SU-DHL-6 (cell line): ENCODE measurements at regions not wholly inside any gene's neighbourhood (a gene's known extent, or its start where the extent isn't known, plus 50 kb on each side); places are given as distances from the start of the nearest gene placed in this dataset.

Source experiments
- H2AFZ ChIP-seq: fragments of 200-600 bp; sonication (generic); 2 replicates; pipeline ENCODE4 v1.6.1; 2014; ENCODE audit warnings: low read depth, mild to moderate bottlenecking, moderate library complexity, mixed read lengths, antibody characterized with exemption, low read length; ENCODE audit not compliant: severe bottlenecking
- H3F3A ChIP-seq: fragments of 200-600 bp; shearing (Covaris generic); 2 replicates; pipeline ENCODE4 v1.6.0; 2016; ENCODE audit warnings: antibody characterized with exemption, mild to moderate bottlenecking; ENCODE audit not compliant: insufficient read depth
- H3K27ac ChIP-seq: fragments of 200-600 bp; sonication (generic); 2 replicates; pipeline ENCODE4 v1.5.1; 2016; ENCODE audit warnings: low read depth, mild to moderate bottlenecking, low read length, moderate library complexity, mixed read lengths
- H3K27me3 ChIP-seq: fragments of 200-600 bp; sonication (generic), shearing (Covaris generic); 2 replicates; pipeline ENCODE4 v1.6.0; 2014; ENCODE audit warnings: mild to moderate bottlenecking, low read length
- H3K36me3 ChIP-seq: fragments of 200-600 bp; sonication (generic); 2 replicates; pipeline ENCODE4 v1.6.1; 2014; ENCODE audit warnings: mild to moderate bottlenecking, low read length, mixed read lengths
- H3K4me2 ChIP-seq: fragments of 300-600, 200-600 bp; shearing (Covaris generic), sonication (generic); 2 replicates; pipeline ENCODE4 v1.6.0; 2014; ENCODE audit warnings: low read length, low read depth, mild to moderate bottlenecking; ENCODE audit not compliant: poor library complexity, severe bottlenecking
- H3K4me3 ChIP-seq: fragments of 200-600 bp; sonication (generic); 2 replicates; pipeline ENCODE4 v1.5.1; 2014; ENCODE audit warnings: antibody characterized with exemption, low read length, mild to moderate bottlenecking, mixed read lengths; ENCODE audit not compliant: insufficient read depth, poor library complexity, severe bottlenecking
- H3K79me2 ChIP-seq: fragments of 200-600 bp; sonication (generic); 2 replicates; pipeline ENCODE4 v1.6.1; 2014; ENCODE audit warnings: mild to moderate bottlenecking, low read length, moderate library complexity; ENCODE audit not compliant: insufficient read depth
- H3K9ac ChIP-seq: fragments of 200-600 bp; sonication (generic); 2 replicates; pipeline ENCODE4 v1.7.0; 2014; ENCODE audit warnings: mild to moderate bottlenecking, low read length
- H3K9me2 ChIP-seq: fragments of 200-600 bp; sonication (generic); replicated peaks from 2 replicates; pipeline ENCODE4 v1.6.1; 2014; ENCODE audit warnings: low read length; ENCODE audit not compliant: insufficient read depth
- H3K9me3 ChIP-seq: fragments of 200-600 bp; sonication (generic); 2 replicates; pipeline ENCODE4 v1.6.1; 2014; ENCODE audit warnings: low read length, mixed read lengths; ENCODE audit not compliant: insufficient read depth
- H4K20me1 ChIP-seq: fragments of 200-600 bp; sonication (generic); 2 replicates; pipeline ENCODE4 v1.6.1; 2014; ENCODE audit warnings: low read depth, mild to moderate bottlenecking, antibody characterized with exemption, low read length, moderate library complexity, mixed read lengths
- EZH2phosphoT487 ChIP-seq: fragments of 200-600 bp; sonication (generic), shearing (Covaris generic); conservative IDR thresholded peaks from 2 replicates; pipeline ENCODE4 v1.6.1; 2018; ENCODE audit warnings: mild to moderate bottlenecking, antibody characterized with exemption, low read length, moderate library complexity, mixed read lengths
- TF ChIP-seq, protein P1 (sequence below): fragments of 200-600 bp; sonication (generic); IDR thresholded peaks from one replicate; pipeline ENCODE4 v1.5.1; 2017; ENCODE audit warnings: antibody characterized with exemption, mild to moderate bottlenecking, low read length, moderate library complexity; ENCODE audit not compliant: insufficient read depth, poor library complexity, severe bottlenecking

DNA sequence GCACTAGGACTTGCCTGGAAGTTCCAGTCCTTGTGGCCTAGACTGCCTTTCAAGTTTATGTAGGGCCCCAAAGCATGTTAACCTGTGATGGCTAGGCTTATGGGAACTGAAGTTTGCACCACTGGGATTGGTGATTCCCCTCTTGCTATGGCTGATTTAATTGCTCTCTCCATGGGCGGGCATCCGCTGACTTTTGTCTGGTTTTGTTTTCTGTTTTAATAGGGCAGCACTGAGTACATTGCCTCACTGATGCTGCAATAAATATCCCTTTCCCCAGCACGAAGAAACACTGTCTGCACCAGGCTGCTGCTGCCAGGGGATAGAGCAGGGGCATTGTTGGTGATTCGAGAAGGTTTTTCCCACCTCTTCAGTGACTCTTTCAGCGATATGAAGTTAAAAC, 73.3 kb upstream of the PDE4B start:
- Histone ChIP-seq H3K79me2 (no peaks in the 10 kb centered on the region), H3K27ac (no peak overlapping the region), H3K9me3 (no peaks in the 10 kb centered on the region), H3K9me2 (no peaks in the 10 kb centered on the region), H3K9ac (no peak overlapping the region), H3F3A (no peaks in the 10 kb centered on the region), H2AFZ (no peak overlapping the region), H3K4me3 (no peak overlapping the region), H3K27me3 (no peaks in the 10 kb centered on the region), H3K36me3 (no peaks in the 10 kb centered on the region), H3K4me2 (no peak overlapping the region), H4K20me1 (no peaks in the 10 kb centered on the region)
- TF ChIP-seq, protein P1, sequence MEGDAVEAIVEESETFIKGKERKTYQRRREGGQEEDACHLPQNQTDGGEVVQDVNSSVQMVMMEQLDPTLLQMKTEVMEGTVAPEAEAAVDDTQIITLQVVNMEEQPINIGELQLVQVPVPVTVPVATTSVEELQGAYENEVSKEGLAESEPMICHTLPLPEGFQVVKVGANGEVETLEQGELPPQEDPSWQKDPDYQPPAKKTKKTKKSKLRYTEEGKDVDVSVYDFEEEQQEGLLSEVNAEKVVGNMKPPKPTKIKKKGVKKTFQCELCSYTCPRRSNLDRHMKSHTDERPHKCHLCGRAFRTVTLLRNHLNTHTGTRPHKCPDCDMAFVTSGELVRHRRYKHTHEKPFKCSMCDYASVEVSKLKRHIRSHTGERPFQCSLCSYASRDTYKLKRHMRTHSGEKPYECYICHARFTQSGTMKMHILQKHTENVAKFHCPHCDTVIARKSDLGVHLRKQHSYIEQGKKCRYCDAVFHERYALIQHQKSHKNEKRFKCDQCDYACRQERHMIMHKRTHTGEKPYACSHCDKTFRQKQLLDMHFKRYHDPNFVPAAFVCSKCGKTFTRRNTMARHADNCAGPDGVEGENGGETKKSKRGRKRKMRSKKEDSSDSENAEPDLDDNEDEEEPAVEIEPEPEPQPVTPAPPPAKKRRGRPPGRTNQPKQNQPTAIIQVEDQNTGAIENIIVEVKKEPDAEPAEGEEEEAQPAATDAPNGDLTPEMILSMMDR: no peak
- no peak for TF ChIP-seq EZH2phosphoT487

DNA sequence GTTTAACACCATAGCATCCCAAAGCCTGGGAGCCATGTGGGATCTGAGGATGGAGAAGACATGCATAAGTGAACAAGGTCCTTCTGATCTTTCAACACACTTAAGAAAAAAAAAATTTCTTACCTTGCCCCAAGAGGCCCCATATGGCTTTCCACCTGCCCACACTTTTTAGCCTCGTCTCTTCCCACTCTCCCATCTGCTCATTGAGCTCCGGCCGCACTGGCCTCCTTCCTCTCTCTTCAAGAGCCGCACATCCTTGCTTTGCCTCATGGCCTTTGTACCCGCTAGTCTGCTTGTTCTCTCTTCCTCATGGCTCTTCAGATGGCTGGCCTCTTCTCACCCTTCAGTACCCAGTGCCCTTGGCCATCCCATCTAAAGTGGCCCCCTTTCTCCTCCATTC, 70.2 kb upstream of the PDE4B start:
- no peak for TF ChIP-seq EZH2phosphoT487
- TF ChIP-seq, protein P1: no peak
- no peaks in the 10 kb centered on the region for H4K20me1 ChIP-seq
- no peaks in the 10 kb centered on the region for H3K9me2 ChIP-seq
- H3K4me2 ChIP-seq: no peak overlapping the region
- H3K27ac ChIP-seq: no peak overlapping the region
- H3K79me2 ChIP-seq: no peaks in the 10 kb centered on the region
- H3F3A ChIP-seq: no peaks in the 10 kb centered on the region
- H3K9me3 ChIP-seq: no peaks in the 10 kb centered on the region
- H3K4me3 ChIP-seq: no peak overlapping the region
- no peak overlapping the region for H3K9ac ChIP-seq
- H3K27me3 ChIP-seq: no peaks in the 10 kb centered on the region
- H2AFZ ChIP-seq: no peak overlapping the region
- H3K36me3 ChIP-seq: no peaks in the 10 kb centered on the region

DNA sequence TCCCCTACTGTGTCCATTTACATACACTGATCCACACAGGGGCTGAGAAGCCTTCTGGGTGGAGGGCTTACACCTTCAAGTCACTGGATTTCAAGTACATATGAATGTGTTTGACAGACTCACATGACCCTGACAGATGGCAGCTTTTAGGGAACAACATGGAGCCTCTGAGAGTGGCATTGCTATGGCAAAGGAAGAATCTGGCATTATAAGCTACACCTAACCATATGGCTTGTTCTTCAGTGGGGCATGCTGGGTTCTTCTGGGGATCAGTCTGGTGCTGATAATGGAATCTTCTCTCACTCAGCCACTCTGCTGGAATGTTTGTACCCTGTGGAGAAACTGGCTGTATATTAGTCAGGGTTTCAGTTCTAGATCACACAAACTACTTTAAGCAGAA, 68.5 kb upstream of the PDE4B start:
- Histone ChIP-seq H3K4me3 (no peak overlapping the region), H4K20me1 (no peaks in the 10 kb centered on the region), H3K9me3 (no peaks in the 10 kb centered on the region), H3K27me3 (no peaks in the 10 kb centered on the region), H3K27ac (no peak overlapping the region), H3K79me2 (no peaks in the 10 kb centered on the region), H3F3A (no peaks in the 10 kb centered on the region), H3K36me3 (no peaks in the 10 kb centered on the region), H2AFZ (no peak overlapping the region), H3K9ac (no peak overlapping the region), H3K4me2 (no peak overlapping the region), H3K9me2 (no peaks in the 10 kb centered on the region)
- TF ChIP-seq EZH2phosphoT487: no peak
- TF ChIP-seq, protein P1: no peak

DNA sequence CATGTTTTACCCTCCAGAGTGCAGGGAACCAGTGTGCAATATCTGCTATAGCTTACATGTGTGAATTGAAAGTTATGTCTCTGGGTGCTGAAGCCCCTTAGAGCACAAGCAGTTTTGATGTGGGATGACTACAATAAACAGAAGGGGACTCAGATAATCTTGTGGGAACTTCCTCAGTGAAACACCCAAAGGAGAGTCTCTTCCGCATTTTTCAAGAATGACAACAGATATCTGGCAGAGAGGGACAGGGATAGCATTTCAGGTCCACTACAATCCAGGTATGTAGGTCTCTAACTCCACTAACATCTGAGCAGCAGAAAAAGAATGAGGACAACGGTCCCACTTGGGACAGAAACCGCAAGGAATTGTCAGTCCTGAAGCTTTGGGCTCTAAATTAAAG, 67.6 kb upstream of the PDE4B start:
- Histone ChIP-seq H3K36me3 (no peaks in the 10 kb centered on the region), H3K9ac (no peak overlapping the region), H2AFZ (no peak overlapping the region), H3K4me3 (no peak overlapping the region), H3K4me2 (no peak overlapping the region), H3K27ac (no peak overlapping the region), H3K79me2 (no peaks in the 10 kb centered on the region), H3K9me3 (no peaks in the 10 kb centered on the region), H3K9me2 (no peaks in the 10 kb centered on the region), H4K20me1 (no peaks in the 10 kb centered on the region), H3K27me3 (no peaks in the 10 kb centered on the region), H3F3A (no peaks in the 10 kb centered on the region)
- no peak for TF ChIP-seq EZH2phosphoT487
- TF ChIP-seq, protein P1: no peak
